ENCODE measurements at regions not wholly inside any gene's neighbourhood (a gene's known extent, or its start where the extent isn't known, plus 50 kb on each side); places are given as distances from the start of the nearest gene placed in this dataset.
A peak's percentile ranks its signal among the peaks of the same experiment; 100 is the strongest.

DNA sequence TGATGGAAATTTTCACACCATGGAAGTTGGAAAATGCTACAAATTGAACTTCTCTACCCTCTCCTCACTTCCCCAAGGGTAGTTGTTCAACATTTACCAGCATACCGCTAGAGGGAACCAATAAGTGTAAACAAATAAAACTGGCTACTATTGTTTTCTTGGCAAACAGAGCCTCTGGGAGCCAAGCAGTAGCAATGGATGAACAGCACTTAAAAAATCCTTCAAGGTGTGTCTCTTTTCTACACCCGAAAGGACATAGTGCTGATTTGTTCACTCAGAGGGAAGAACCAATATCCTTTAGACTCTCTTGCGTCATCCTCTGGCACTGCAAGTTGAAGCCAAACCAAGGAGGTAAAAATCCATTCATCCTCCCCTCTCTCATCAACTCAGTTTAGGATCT lies 161.5 kb downstream of the TBX15 start (continued):
- TF ChIP-seq CEBPB (IDR thresholded peaks at IDR 0.05; ENCODE audit: borderline replicate concordance, low read depth, low read length) = peak; percentile 51; the same call in 1 of the 2 replicates
- TF ChIP-seq GABPA (IDR thresholded peaks at IDR 0.05; ENCODE audit: low read depth, low read length) = no peak
- no peak for TF ChIP-seq GABPA (CRISPR knock-in tag; IDR thresholded peaks at IDR 0.05; ENCODE audit: low read depth)
- no peak for TF ChIP-seq ARID4A (CRISPR knock-in tag; IDR thresholded peaks at IDR 0.05; ENCODE audit: borderline replicate concordance)
- TF ChIP-seq GMEB2 (CRISPR knock-in tag; IDR thresholded peaks at IDR 0.05; ENCODE audit: low read depth) = no peak
- TF ChIP-seq ZNF816 (CRISPR knock-in tag; IDR thresholded peaks at IDR 0.05; ENCODE audit: borderline replicate concordance) = no peak
- TF ChIP-seq ZNF292 (CRISPR knock-in tag; IDR thresholded peaks at IDR 0.05; ENCODE audit: borderline replicate concordance, low read depth) = no peak
- TF ChIP-seq, protein P1, sequence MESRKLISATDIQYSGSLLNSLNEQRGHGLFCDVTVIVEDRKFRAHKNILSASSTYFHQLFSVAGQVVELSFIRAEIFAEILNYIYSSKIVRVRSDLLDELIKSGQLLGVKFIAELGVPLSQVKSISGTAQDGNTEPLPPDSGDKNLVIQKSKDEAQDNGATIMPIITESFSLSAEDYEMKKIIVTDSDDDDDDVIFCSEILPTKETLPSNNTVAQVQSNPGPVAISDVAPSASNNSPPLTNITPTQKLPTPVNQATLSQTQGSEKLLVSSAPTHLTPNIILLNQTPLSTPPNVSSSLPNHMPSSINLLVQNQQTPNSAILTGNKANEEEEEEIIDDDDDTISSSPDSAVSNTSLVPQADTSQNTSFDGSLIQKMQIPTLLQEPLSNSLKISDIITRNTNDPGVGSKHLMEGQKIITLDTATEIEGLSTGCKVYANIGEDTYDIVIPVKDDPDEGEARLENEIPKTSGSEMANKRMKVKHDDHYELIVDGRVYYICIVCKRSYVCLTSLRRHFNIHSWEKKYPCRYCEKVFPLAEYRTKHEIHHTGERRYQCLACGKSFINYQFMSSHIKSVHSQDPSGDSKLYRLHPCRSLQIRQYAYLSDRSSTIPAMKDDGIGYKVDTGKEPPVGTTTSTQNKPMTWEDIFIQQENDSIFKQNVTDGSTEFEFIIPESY (CRISPR knock-in tag; IDR thresholded peaks at IDR 0.05) = no peak
- TF ChIP-seq BRD4 (CRISPR knock-in tag; IDR thresholded peaks at IDR 0.05) = no peak
- no peak for TF ChIP-seq ZNF530 (CRISPR knock-in tag; IDR thresholded peaks at IDR 0.05; ENCODE audit: low read depth)
- no peak for TF ChIP-seq ZNF780A (CRISPR knock-in tag; IDR thresholded peaks at IDR 0.05)
- no peak for TF ChIP-seq SMAD1 (CRISPR knock-in tag; IDR thresholded peaks at IDR 0.05; ENCODE audit: borderline replicate concordance, low read depth)
- no peak for TF ChIP-seq SP2 (CRISPR knock-in tag; IDR thresholded peaks at IDR 0.05)
- TF ChIP-seq, protein P2, sequence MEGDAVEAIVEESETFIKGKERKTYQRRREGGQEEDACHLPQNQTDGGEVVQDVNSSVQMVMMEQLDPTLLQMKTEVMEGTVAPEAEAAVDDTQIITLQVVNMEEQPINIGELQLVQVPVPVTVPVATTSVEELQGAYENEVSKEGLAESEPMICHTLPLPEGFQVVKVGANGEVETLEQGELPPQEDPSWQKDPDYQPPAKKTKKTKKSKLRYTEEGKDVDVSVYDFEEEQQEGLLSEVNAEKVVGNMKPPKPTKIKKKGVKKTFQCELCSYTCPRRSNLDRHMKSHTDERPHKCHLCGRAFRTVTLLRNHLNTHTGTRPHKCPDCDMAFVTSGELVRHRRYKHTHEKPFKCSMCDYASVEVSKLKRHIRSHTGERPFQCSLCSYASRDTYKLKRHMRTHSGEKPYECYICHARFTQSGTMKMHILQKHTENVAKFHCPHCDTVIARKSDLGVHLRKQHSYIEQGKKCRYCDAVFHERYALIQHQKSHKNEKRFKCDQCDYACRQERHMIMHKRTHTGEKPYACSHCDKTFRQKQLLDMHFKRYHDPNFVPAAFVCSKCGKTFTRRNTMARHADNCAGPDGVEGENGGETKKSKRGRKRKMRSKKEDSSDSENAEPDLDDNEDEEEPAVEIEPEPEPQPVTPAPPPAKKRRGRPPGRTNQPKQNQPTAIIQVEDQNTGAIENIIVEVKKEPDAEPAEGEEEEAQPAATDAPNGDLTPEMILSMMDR (CRISPR knock-in tag; IDR thresholded peaks at IDR 0.05) = peak; percentile 11; the same call in 1 of the 2 replicates
- TF ChIP-seq KLF9 (CRISPR knock-in tag; IDR thresholded peaks at IDR 0.05; ENCODE audit: low read depth) = no peak
- no peak for TF ChIP-seq KDM2A (CRISPR knock-in tag; IDR thresholded peaks at IDR 0.05; ENCODE audit: borderline replicate concordance, low read depth)
- no peak for TF ChIP-seq ZNF891 (CRISPR knock-in tag; IDR thresholded peaks at IDR 0.05)
- no peak for TF ChIP-seq ARHGAP35 (CRISPR knock-in tag; IDR thresholded peaks at IDR 0.05; ENCODE audit: borderline replicate concordance)
- TF ChIP-seq, protein P3, sequence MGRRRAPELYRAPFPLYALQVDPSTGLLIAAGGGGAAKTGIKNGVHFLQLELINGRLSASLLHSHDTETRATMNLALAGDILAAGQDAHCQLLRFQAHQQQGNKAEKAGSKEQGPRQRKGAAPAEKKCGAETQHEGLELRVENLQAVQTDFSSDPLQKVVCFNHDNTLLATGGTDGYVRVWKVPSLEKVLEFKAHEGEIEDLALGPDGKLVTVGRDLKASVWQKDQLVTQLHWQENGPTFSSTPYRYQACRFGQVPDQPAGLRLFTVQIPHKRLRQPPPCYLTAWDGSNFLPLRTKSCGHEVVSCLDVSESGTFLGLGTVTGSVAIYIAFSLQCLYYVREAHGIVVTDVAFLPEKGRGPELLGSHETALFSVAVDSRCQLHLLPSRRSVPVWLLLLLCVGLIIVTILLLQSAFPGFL (CRISPR knock-in tag; IDR thresholded peaks at IDR 0.05) = no peak
